Lower leg skin (tissue), 3 donors: ENCODE measurements at regions not wholly inside any gene's neighbourhood (a gene's known extent, or its start where the extent isn't known, plus 50 kb on each side); places are given as distances from the start of the nearest gene placed in this dataset.

Source experiments
- CTCF ChIP-seq, 3 donors: fragments of 450-650 bp; IDR thresholded peaks; one replicate each; pipeline ENCODE4 v1.5.1; 2016; ENCODE audit warnings: antibody characterized with exemption in 3 of 3, mild to moderate bottlenecking in 3 of 3, moderate library complexity in 2 of 3
- POLR2A ChIP-seq, 2 donors: fragments of 450-650 bp; IDR thresholded peaks; one replicate each; pipeline ENCODE4 v1.6.1; 2016 to 2017; ENCODE audit warnings: antibody characterized with exemption in 2 of 2, mild to moderate bottlenecking in 1 of 2, moderate library complexity in 1 of 2

GRCh38 chr3:73228437-73228836 is 167.0 kb downstream of the EBLN2 start:
- TF ChIP-seq CTCF (IDR thresholded peaks at IDR 0.05), result no peak
- no peak for TF ChIP-seq POLR2A (IDR thresholded peaks at IDR 0.05)
